ENCODE measurements at regions not wholly inside any gene's neighbourhood (a gene's known extent, or its start where the extent isn't known, plus 50 kb on each side); places are given as distances from the start of the nearest gene placed in this dataset.
"Not testable (repeated sequence)": the region's sequence is repeated elsewhere in the genome, so short reads cannot be mapped to it uniquely, and the experiment has no call there.

- DNase-seq: no peak
These were observed 124.8 kb upstream of the MAP1LC3B2 start for GRCh38 chr12:116434155-116435011.

GRCh38 chr12:116435984-116436383 is 123.2 kb upstream of the MAP1LC3B2 start:
- no peak for DNase-seq

DNA sequence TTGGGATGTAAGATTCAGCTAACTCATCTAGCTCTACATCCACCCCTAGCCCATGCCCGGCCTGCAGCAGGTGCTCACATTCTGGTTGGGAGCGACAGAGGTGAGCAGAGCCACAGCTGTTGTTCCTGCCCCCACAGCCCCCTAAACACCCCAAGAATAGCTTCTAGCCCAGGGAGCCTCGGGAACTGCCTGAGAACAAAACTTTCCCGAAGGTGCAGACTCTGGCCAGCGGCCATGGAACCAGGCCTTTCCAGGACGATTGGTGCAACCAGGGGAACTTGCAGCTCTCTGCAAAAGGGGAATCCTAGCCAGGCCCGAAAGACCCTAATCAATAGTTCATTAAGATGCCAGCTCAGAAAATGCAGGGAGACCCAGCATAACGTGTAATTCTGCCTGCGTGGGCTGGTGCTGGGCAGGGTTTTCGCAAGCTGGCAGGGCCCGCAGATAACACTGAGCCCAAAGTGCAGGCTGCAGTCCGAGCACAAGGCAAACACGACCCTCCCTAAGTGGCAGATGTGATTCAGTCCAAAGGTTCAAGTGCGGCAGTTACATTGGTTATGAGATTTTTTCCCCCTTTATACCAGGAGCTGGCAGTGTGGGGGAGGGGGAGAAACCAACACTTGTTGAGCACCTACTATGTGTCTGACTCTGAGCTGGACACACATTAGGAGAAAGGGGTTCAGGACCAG is 122.5 kb upstream of the MAP1LC3B2 start:
- DNase-seq: no peak

- no peak for DNase-seq
These were observed 117.9 kb upstream of the MAP1LC3B2 start for GRCh38 chr12:116441292-116441691.

- DNase-seq: no peak
These were observed 116.9 kb upstream of the MAP1LC3B2 start for GRCh38 chr12:116442304-116442703.

DNA sequence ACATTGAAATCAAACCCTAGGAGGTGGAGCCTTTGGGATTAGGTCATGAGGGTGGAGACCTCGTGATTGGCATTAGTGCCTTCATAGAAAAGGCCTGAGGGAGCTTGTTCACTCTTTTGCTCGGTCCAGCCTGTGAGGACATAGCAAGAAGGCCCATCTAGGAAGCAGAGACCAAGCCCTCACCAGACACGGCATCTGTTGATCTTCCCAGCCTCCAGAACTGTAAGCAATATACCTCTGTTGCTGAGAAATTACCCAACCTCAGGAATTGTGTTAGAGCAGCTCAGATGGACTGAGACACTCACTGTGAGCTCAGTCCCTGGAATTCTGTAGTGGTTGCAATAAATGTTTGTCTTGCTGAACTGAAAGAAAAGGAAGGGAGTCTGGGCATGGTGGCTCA is 116.2 kb upstream of the MAP1LC3B2 start:
- no peak for DNase-seq

DNA sequence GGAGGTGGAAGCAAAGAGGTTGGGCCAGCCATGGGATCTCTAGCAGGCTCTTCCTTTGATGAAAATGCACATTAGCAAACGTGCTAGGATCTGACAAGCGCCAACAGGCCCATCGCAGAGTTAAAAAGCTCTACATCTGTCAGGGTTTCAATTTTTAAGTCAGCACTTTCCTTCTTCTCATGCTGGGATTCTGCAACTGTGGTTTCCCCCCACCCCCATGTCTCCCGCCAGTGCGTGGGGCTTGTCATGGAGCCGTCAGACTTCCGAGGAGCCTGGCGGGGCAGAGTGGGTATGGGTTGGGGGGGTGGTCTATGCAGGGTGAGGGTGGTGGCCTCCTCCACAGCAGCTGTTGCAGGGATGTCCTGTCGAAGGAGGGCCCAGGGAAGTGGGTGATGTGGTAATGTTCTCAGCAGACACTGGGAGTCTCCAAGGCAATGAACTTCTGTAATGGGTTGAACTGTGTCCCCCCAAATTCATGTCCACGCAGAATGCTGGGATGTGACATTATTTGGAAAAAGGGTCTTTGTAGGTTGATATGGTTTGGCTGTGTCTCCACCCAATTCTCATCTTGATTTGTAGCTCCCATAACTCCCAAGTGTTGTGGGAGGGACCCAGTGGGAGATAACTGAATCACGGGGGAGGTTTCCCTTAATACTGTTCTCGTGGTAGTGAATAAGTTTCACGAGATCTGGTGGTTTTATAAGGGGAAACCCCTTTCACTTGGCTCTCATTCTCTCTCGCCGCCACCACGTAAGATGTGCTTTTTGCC is 115.2 kb upstream of the MAP1LC3B2 start:
- DNase-seq: no peak

DNA sequence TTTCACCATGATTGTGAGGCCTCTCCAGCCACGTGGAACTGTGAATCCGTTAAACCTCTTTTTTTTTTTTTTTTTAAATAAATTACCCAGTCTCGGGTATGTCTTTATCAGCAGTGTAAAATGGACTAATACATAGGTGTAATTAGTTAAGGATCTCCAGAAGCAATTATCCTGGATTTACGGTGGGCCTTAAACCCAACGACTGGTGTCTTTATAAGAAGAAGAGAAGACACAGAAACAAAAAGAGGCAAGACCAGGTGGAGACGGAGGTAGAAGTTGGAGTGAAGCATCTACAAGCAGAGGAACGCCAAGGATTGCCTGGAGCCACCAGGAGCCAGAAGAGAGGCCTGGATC is 114.6 kb upstream of the MAP1LC3B2 start:
- DNase-seq: no peak

- no peak for DNase-seq
These were observed 110.9 kb upstream of the MAP1LC3B2 start for GRCh38 chr12:116448165-116448739.

- no peak for DNase-seq
These were observed 108.7 kb upstream of the MAP1LC3B2 start for GRCh38 chr12:116450406-116450910.

DNA sequence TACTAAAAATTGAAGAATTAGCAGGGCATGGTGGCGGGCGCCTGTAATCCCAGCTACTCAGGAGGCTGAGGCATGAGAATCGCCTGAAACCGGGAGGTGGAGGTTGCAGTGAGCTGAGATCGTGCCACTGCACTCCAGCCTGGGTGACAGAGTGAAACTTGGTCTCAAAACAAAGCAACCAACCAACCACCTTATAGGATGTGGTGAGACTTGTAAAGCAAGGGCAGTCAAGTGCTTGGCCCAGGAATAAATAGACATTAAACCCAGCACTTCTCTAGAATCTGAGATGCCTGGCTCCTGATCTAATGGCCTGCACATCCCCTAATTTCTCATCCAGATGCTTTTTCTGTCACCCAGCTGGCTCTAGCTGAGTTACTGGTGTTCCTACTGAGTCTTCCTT is 106.2 kb upstream of the MAP1LC3B2 start:
- not testable (repeated sequence) for DNase-seq

- no peak for DNase-seq
These were observed 105.5 kb upstream of the MAP1LC3B2 start for GRCh38 chr12:116453631-116454030.

GRCh38 chr12:116454076-116454475 is 105.1 kb upstream of the MAP1LC3B2 start:
- no peak for DNase-seq

- DNase-seq: no peak
These were observed 104.2 kb upstream of the MAP1LC3B2 start for GRCh38 chr12:116454950-116455447.

DNA sequence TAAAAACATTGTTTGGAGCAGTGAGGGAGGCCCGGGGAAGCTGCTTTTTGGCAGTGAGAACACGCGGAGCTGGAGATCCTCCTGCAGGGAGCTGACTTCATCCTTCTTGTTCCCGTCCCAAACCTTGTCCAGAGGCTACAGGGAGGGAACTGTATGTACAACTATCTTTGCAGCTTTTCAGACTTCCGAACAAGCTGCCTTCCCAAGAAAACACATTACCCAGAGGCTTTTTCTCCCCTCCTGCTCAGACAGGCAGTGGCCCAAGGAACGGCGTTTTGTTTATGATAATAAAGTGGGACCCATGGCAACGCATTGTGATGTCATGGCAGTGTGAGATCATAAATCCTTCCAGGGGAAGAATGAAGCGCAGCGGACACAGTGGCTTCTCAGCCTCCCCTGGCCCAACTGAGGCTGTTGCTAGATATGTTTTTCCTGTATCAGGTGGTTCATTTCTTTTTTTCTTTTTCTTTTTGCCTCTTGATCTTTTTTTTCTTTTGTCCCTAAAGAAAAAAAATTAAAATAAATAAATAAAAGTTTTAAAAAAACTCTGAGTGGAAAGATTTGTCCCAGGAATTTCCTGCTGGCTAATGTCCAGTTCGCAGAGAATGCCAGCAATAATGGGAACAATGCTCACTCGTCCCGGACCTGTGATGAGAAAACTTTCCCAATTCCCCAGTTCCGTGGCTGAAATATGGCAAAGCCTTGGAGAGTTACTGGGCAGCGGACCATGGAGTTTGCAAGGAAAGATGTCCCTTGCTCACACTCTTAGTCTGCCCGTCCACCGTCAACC is 103.4 kb upstream of the MAP1LC3B2 start:
- no peak for DNase-seq

GRCh38 chr12:116456330-116457082 is 102.7 kb upstream of the MAP1LC3B2 start:
- no peak for DNase-seq

DNA sequence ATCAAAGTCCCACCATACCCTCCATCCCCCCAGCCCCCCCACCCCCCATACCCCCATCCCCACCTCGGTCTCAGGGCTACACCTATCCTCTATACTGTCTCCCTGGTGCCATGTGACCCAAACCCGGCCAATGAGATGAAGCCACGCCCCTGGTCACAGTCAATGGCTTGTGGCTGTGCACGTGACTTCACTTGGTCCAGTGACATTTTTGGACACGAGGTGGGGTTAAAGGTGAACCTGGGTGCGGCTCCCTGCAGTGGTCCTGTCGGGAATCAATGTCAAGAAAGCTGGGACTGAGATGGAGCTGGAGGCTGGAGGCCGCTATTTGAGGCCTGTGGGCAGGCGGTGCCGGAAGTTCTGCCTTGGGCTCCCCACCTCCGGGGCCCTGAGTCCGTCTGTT is 100.7 kb upstream of the MAP1LC3B2 start:
- DNase-seq: no peak

DNA sequence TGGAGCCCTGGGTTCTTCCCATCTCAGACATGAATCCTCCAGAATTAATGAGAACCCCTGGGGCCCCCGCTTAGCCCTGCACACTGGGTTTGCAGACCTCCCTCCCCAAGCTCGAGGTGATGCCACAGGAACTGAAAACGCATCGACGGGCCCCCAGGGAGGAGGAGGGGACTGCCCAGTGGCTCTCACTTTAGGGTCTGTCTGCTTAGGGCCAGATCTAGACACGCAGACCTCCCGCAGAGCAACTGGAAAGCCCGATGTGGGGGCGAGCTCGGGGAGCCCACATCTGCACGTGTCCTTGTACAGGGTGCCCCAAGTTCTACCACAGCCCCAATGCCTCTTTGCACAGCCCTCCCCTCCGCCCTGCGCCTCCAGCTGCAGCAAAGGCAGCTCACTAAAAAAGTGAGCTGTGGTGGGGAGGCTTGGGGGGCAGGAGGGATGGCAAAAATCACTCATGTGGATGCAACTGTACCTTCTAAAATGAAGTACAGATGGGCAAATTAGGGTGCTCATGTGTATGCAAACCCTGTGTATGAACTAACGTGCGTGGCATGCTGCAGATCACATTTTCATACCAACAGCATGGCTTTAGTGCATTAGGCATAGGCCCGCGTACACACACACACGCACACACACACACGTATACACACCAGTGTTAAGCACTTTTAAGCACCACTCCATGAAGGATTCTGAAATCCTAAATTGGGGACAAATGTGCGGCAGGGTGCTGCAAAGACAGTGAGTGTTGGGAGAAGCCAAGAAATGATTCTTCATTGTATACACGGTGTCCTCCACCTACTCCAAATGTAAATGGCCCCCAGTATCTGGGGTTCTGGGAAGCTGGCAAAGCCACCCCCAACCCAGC is 99.9 kb upstream of the MAP1LC3B2 start:
- DNase-seq: no peak

- DNase-seq: no peak
These were observed 99.1 kb upstream of the MAP1LC3B2 start for GRCh38 chr12:116459916-116460663.
